ENCODE measurements at regions not wholly inside any gene's neighbourhood (a gene's known extent, or its start where the extent isn't known, plus 50 kb on each side); places are given as distances from the start of the nearest gene placed in this dataset.

- Histone ChIP-seq H3K4me1 (replicated peaks in 1 of 2; ENCODE audit: control insufficient read depth in 2 of 2, insufficient read depth in 2 of 2, low read length in 2 of 2) (no peaks in the 10 kb centered on the region), H3K36me3 (ENCODE audit: control insufficient read depth, insufficient read depth, low read length) (no peaks in the 10 kb centered on the region), H2AFZ (ENCODE audit: low read depth, low read length) (no peak overlapping the region), H3K4me3 (no peak overlapping the region), H3K27me3 (ENCODE audit: control insufficient read depth in 2 of 2, insufficient read depth in 2 of 2, low read length in 2 of 2) (no peaks in the 10 kb centered on the region), H3K9ac (ENCODE audit: insufficient read depth in 1 of 2, low read depth in 2 of 2, low read length in 2 of 2) (no peak overlapping the region), H3K4me2 (ENCODE audit: insufficient read depth, low read length) (no peak overlapping the region), H3K79me2 (ENCODE audit: control insufficient read depth, insufficient read depth, low read length) (no peaks in the 10 kb centered on the region), H3K9me3 (replicated peaks; ENCODE audit: control insufficient read depth, insufficient read depth, low read depth, low read length) (peaks cover 4% of the 10 kb centered on the region; the same call in 1 of the 2 replicates), H3K27ac (ENCODE audit: extremely low read depth, low read depth, low read length) (no peak overlapping the region), H3K9me1 (ENCODE audit: control insufficient read depth, insufficient read depth, low read length) (no peaks in the 10 kb centered on the region), H4K20me1 (replicated peaks; ENCODE audit: control insufficient read depth, insufficient read depth, low read length) (no peaks in the 10 kb centered on the region)
- ATAC-seq (peak; percentile 74), FAIRE-seq (peak; percentile 85), DNase-seq (ENCODE audit: extremely low read depth in 1 of 4, low spot score in 3 of 4) (peak; percentile 37 to 84 (median 59))
- no TSS peak for BruUV-seq (replicated peaks)
- ChIA-PET POLR2A (no interaction called here), CTCF (ENCODE audit: low intra/inter-chr PET ratio) (no interaction called here)
- intact Hi-C loops (cut with micrococcal nuclease): loop anchor here (2.0 to 10.0 kb wide), 3 partner anchors 227 to 1231 kb away; no protein-coding TSS in a partner anchor
- in situ Hi-C loops (cut with MboI): no loop called here
- 0% methylated on average over 5 of the region's 5 CpGs for WGBS (ENCODE audit: insufficient coverage, low coverage, missing lambda C conversion rate)
- peak; percentile 98 for TF ChIP-seq TRIM28 (IDR thresholded peaks at IDR 0.05)
- no peak for TF ChIP-seq MAFG (tag; conservative IDR thresholded peaks at IDR 0.05)
- TF ChIP-seq ZNF232 (CRISPR knock-in tag; IDR thresholded peaks at IDR 0.05): no peak
- no peak for TF ChIP-seq LEF1 (IDR thresholded peaks at IDR 0.05)
- TF ChIP-seq CREBBP (IDR thresholded peaks at IDR 0.05; ENCODE audit: low read depth, low read length): no peak
- TF ChIP-seq KAT2B (IDR thresholded peaks at IDR 0.05; ENCODE audit: low read depth, low read length): no peak
- no peak for TF ChIP-seq ATF1 (CRISPR knock-in tag; IDR thresholded peaks at IDR 0.05)
- TF ChIP-seq ATF1 (tag; IDR thresholded peaks at IDR 0.05): no peak
- no peak for TF ChIP-seq MNT (conservative IDR thresholded peaks at IDR 0.05)
- no peak for TF ChIP-seq KDM1A (IDR thresholded peaks at IDR 0.05)
- no peak for TF ChIP-seq THRB (CRISPR knock-in tag; conservative IDR thresholded peaks at IDR 0.05)
- TF ChIP-seq ZBTB1 (CRISPR knock-in tag; IDR thresholded peaks at IDR 0.05; ENCODE audit: borderline replicate concordance, low read depth): no peak
- TF ChIP-seq RBM39 (optimal IDR thresholded peaks at IDR 0.05; ENCODE audit: low read depth, low read length): no peak
- no peak for TF ChIP-seq PHB2 (IDR thresholded peaks at IDR 0.05; ENCODE audit: low read depth)
- TF ChIP-seq ZNF445 (CRISPR knock-in tag; IDR thresholded peaks at IDR 0.05; ENCODE audit: low read depth): no peak
- TF ChIP-seq SREBF1 (IDR thresholded peaks at IDR 0.05; ENCODE audit: borderline replicate concordance, low read depth, low read length): no peak
- no peak for TF ChIP-seq RBM22 (IDR thresholded peaks at IDR 0.05; ENCODE audit: low read depth, low read length, poor library complexity, severe bottlenecking)
- TF ChIP-seq SMAD1 (IDR thresholded peaks at IDR 0.05; ENCODE audit: low read depth, low read length, partially characterized antibody): no peak
- no peak for TF ChIP-seq ZBTB9 (CRISPR knock-in tag; IDR thresholded peaks at IDR 0.05)
Observed at GRCh38 chr6:18823782-18824386, 436.7 kb downstream of the RNF144B start.
